ENCODE measurements at regions not wholly inside any gene's neighbourhood (a gene's known extent, or its start where the extent isn't known, plus 50 kb on each side); places are given as distances from the start of the nearest gene placed in this dataset.
A peak's percentile ranks its signal among the peaks of the same experiment; 100 is the strongest.
"Not testable (repeated sequence)": the region's sequence is repeated elsewhere in the genome, so short reads cannot be mapped to it uniquely, and the experiment has no call there.

DNA sequence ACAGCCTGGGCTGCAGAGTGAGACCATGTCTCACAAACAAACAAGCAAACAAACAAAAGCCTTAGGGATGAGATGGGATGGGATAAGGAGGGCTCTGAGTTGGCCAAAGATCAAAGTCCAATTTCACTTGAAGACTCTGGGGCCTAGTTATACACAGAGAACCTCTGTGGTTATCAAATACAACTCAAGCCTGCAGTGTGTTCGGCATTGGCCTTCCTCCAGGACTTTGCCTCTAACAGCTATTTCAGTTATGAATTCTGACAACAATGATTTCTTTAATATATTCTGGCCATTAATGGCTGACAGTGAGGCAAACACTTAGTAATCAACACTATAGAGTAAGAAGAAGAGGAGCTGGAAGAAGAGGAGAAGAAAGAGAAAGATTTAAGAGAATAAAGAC lies 171.1 kb downstream of the PDGFRA start:
- DNase-seq (ENCODE audit: low read depth, low spot score): peak; percentile 26
- in situ Hi-C loops (cut with HindIII; ENCODE audit: low pct_unique_long_range_greater_than_20kb, low sequenced_read_pairs): no loop called here

- DNase-seq (ENCODE audit: low read depth, low spot score): peak; percentile 37
- in situ Hi-C loops (cut with HindIII; ENCODE audit: low pct_unique_long_range_greater_than_20kb, low sequenced_read_pairs): no loop called here
Observed at GRCh38 chr4:54400802-54401201, 171.7 kb downstream of the PDGFRA start.

DNA sequence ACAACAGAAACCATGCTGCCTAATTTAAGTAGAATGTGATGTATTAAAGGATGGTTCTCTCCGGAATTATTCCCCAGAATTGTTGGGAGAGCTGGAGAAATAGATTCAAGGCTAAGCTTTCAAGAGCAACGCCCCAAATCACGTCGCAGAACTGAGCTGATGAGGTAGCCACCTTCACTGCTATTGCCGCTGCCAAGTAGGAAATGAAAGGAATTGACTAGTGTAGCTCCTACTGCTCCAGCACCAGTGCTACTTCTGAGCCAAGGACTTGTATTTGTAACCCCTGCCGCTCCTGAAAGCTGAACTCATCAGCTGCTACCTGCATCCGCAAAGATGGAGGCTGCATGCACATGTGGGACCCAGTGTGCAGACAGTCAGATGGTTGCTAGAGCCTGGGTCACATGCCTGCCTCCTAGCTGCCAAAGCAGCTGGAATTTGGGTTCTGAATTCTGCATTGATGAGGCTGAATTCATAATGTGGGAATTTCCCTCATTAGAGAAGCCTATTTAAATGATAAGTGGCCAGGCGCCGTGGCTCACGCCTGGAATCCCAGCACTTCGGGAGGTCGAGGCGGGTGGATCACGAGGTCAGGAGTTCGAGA lies 173.9 kb downstream of the PDGFRA start:
- DNase-seq (ENCODE audit: low read depth, low spot score): no peak
- in situ Hi-C loops (cut with HindIII; ENCODE audit: low pct_unique_long_range_greater_than_20kb, low sequenced_read_pairs): no loop called here

DNA sequence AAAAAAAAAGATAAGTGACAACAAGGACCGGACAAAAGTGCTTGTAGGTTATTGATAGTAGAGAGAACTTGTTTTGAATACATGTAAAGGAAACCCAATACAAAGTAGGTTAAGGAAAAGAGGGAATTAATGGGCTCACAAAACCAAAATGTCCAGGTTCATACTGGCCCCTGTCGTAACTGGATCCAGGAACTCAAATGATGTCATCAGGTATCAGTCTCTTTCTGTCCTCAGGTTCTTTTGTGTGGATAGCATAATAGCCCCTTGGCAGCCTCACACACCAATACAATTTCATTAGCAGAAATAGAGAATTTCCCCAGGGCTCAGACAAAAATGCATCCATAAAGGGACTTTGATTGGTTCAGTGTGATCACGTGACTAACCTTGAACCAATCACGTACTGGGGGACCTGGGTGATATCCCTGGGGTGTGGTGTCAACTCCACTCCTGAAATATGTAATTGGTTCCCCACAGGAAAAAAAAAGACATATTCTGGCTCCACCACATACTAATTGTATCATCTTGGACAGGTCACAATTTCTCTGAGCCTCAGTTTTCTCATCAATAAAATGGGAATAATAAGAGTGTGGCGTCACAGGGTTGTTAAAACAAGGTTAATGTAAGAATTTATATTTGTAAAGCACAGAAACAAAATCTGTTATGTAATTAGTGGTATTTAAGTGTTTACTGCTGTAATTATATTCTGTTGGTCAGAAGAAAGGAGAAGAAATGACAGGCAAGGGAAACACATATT lies 174.8 kb downstream of the PDGFRA start:
- DNase-seq (ENCODE audit: low read depth, low spot score): no peak
- in situ Hi-C loops (cut with HindIII; ENCODE audit: low pct_unique_long_range_greater_than_20kb, low sequenced_read_pairs): no loop called here

- in situ Hi-C loops (cut with HindIII; ENCODE audit: low pct_unique_long_range_greater_than_20kb, low sequenced_read_pairs): not testable (repeated sequence)
- peak; percentile 21 for DNase-seq (ENCODE audit: low read depth, low spot score)
Observed at GRCh38 chr4:54409270-54409817, 180.3 kb downstream of the PDGFRA start.

DNA sequence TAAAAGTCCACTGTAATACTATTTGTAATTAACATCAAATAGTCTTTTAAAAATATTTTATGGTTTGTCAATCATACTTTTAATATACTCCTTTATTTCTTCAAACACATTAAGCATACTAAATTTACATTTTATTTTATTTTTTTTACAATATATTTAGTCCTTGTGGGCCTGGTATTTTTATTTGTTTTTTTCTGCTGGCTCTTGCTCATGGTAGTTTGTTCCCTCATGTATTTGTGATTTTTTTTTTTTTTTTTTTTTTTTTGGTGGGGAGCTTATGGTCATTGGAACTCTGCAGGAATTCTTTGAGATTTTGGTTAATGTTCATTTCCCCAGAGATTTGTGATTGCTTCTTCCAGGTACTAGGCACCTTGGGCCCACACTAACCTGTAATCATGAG lies 185.5 kb downstream of the PDGFRA start:
- no peak for DNase-seq (ENCODE audit: low read depth, low spot score)
- in situ Hi-C loops (cut with HindIII; ENCODE audit: low pct_unique_long_range_greater_than_20kb, low sequenced_read_pairs): no loop called here

DNA sequence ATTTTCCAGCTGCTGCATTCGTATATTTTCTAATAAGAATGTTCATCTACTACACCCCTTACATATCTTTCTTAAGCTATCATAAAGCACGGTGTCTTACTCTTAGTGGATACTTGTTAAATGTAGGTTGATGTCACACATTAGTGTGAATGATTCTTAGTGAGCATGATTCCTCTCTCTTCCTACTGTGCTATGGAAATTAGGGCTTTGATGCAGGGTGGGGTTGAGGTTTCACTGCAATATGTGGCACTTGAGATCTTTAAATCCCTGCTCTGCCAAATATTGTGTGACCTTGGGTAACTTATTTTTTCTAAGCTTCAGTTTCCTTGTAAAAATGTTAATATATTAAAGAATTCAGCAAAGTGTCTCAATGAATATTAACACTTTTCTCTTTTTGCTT lies 188.4 kb downstream of the PDGFRA start:
- in situ Hi-C loops (cut with HindIII; ENCODE audit: low pct_unique_long_range_greater_than_20kb, low sequenced_read_pairs): no loop called here
- DNase-seq (ENCODE audit: low read depth, low spot score): no peak

GRCh38 chr4:54418468-54418867 lies 189.4 kb downstream of the PDGFRA start:
- in situ Hi-C loops (cut with HindIII; ENCODE audit: low pct_unique_long_range_greater_than_20kb, low sequenced_read_pairs): no loop called here
- no peak for DNase-seq (ENCODE audit: low read depth, low spot score)

GRCh38 chr4:54423066-54423465 lies 194.0 kb downstream of the PDGFRA start:
- in situ Hi-C loops (cut with HindIII; ENCODE audit: low pct_unique_long_range_greater_than_20kb, low sequenced_read_pairs): no loop called here
- no peak for DNase-seq (ENCODE audit: low read depth, low spot score)

- in situ Hi-C loops (cut with HindIII; ENCODE audit: low pct_unique_long_range_greater_than_20kb, low sequenced_read_pairs): no loop called here
- DNase-seq (ENCODE audit: low read depth, low spot score): no peak
Observed at GRCh38 chr4:54427826-54428225, 198.7 kb downstream of the PDGFRA start.

GRCh38 chr4:54428940-54429339 lies 199.8 kb downstream of the PDGFRA start:
- in situ Hi-C loops (cut with HindIII; ENCODE audit: low pct_unique_long_range_greater_than_20kb, low sequenced_read_pairs): no loop called here
- DNase-seq (ENCODE audit: low read depth, low spot score): no peak

DNA sequence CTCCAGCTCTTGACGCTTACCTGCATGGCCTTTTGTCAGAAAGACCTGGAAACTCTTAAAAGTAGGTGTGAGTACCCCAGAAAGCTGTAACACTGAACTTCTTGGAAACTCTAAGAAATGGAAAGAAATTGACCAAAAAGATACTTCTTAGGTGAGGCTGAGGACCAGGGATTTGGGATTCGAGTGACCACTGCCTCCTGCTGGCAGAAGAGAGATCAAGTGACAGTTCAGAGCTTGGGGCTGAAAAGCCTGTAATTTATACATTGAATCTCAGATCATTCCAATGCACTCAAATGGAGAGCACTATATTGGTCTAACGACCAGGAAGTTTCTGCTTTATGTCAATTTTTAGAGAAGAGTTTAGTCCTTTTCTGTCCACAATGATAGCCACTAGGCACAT lies 204.6 kb downstream of the PDGFRA start:
- in situ Hi-C loops (cut with HindIII; ENCODE audit: low pct_unique_long_range_greater_than_20kb, low sequenced_read_pairs): no loop called here
- DNase-seq (ENCODE audit: low read depth, low spot score): peak; percentile 59

DNA sequence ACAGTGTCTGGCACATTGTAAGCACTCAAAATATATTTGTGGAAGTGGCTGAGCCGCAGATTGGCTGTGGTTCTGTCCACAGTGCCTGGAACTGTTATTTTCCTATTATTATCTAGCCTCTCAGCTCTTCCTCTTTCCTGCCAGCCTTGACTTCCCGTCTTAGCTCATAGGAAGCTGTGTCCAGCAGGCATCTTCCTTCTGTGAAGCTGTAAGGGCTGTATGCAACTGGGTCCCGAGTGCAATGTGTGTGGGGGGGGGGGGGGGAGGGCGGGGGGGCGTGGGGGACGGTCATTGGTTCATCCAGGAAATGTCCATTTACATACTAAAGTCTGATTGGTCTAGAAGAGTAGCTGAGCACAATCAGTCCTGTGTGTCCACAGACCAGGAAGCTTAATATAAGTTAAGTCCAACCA lies 210.7 kb downstream of the PDGFRA start:
- peak; percentile 70 for DNase-seq (ENCODE audit: low read depth, low spot score)
- in situ Hi-C loops (cut with HindIII; ENCODE audit: low pct_unique_long_range_greater_than_20kb, low sequenced_read_pairs): no loop called here

GRCh38 chr4:54440394-54441136 lies 211.5 kb downstream of the PDGFRA start:
- DNase-seq (ENCODE audit: low read depth, low spot score): peak; percentile 64
- in situ Hi-C loops (cut with HindIII; ENCODE audit: low pct_unique_long_range_greater_than_20kb, low sequenced_read_pairs): no loop called here

DNA sequence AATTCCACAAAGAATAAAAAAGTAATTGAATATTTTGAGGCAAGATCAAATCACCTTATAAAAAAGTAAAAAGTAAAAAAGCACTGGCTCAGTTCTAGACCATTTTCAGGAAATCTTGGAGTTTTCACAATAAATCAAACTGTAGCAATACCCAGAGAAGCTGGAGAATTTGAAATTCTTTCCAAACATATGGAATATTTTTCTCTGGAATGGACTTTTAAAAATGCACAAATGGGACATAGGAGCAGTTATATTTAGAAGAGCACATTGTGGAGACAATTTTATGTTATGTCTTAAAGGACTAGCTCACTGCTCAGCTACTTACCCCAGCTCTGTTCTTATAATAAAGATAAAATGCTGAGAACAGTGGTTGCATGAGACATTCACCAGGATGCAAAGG lies 211.9 kb upstream of the KIT start:
- in situ Hi-C loops (cut with HindIII; ENCODE audit: low pct_unique_long_range_greater_than_20kb, low sequenced_read_pairs): no loop called here
- no peak for DNase-seq (ENCODE audit: low read depth, low spot score)

GRCh38 chr4:54446581-54446980 lies 211.2 kb upstream of the KIT start:
- in situ Hi-C loops (cut with HindIII; ENCODE audit: low pct_unique_long_range_greater_than_20kb, low sequenced_read_pairs): no loop called here
- no peak for DNase-seq (ENCODE audit: low read depth, low spot score)

DNA sequence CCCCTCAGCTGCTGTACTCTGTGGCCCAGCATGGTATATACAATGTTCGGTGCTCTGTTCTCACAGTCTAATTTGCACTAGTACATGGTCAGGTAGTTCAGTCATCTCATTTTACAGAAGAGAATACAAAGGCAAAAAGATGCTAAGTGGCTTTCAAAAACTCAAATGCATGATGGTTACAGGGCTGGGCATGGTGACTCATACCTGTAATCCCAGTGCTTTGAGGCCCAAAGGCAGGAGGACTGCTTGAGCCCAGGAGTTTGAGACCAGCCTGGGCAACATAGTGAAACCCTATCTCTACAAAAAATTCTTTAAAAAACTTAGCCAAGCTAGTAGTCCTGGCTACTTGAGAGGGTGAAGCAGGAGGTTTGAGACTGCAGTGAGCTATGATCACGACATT lies 210.5 kb upstream of the KIT start:
- DNase-seq (ENCODE audit: low read depth, low spot score): no peak
- in situ Hi-C loops (cut with HindIII; ENCODE audit: low pct_unique_long_range_greater_than_20kb, low sequenced_read_pairs): no loop called here

GRCh38 chr4:54449999-54450398 lies 207.8 kb upstream of the KIT start:
- in situ Hi-C loops (cut with HindIII; ENCODE audit: low pct_unique_long_range_greater_than_20kb, low sequenced_read_pairs): no loop called here
- no peak for DNase-seq (ENCODE audit: low read depth, low spot score)
